ENCODE measurements at regions not wholly inside any gene's neighbourhood (a gene's known extent, or its start where the extent isn't known, plus 50 kb on each side); places are given as distances from the start of the nearest gene placed in this dataset.

- no peak for TF ChIP-seq HMGXB4 (CRISPR knock-in tag; IDR thresholded peaks at IDR 0.05)
- no peak for TF ChIP-seq BMI1 (IDR thresholded peaks at IDR 0.05; ENCODE audit: low read length)
- no peak for TF ChIP-seq FOXM1 (IDR thresholded peaks at IDR 0.05; ENCODE audit: low read depth)
- TF ChIP-seq FOXM1 (CRISPR knock-in tag; IDR thresholded peaks at IDR 0.05; ENCODE audit: low read depth): no peak
- no peak for TF ChIP-seq NEUROD1 (IDR thresholded peaks at IDR 0.05; ENCODE audit: borderline replicate concordance, low read depth, low read length, partially characterized antibody)
- no peak for TF ChIP-seq ATF7 (IDR thresholded peaks at IDR 0.05)
- TF ChIP-seq EHMT2 (IDR thresholded peaks at IDR 0.05): no peak
Observed at GRCh38 chr2:236964291-236964690, 121.4 kb upstream of the COPS8 start (continued).

- Histone ChIP-seq H3K4me1 (replicated peaks in 1 of 2; ENCODE audit: control insufficient read depth in 2 of 2, insufficient read depth in 2 of 2, low read length in 2 of 2) (no peaks in the 10 kb centered on the region), H3K27ac (ENCODE audit: extremely low read depth, low read depth, low read length) (no peak overlapping the region), H3K9me1 (ENCODE audit: control insufficient read depth, insufficient read depth, low read length) (no peaks in the 10 kb centered on the region), H3K79me2 (ENCODE audit: control insufficient read depth, insufficient read depth, low read length) (no peaks in the 10 kb centered on the region), H3K36me3 (ENCODE audit: control insufficient read depth, insufficient read depth, low read length) (no peaks in the 10 kb centered on the region), H3K27me3 (ENCODE audit: control insufficient read depth in 2 of 2, insufficient read depth in 2 of 2, low read length in 2 of 2) (peaks cover 0 to 8% of the 10 kb centered on the region in 2 experiments; a peak in 2 of 5 replicates), H4K20me1 (replicated peaks; ENCODE audit: control insufficient read depth, insufficient read depth, low read length) (no peaks in the 10 kb centered on the region), H3K4me2 (ENCODE audit: insufficient read depth, low read length) (no peak overlapping the region), H3K9ac (ENCODE audit: insufficient read depth in 1 of 2, low read depth in 2 of 2, low read length in 2 of 2) (no peak overlapping the region), H2AFZ (ENCODE audit: low read depth, low read length) (no peak overlapping the region), H3K9me3 (replicated peaks; ENCODE audit: control insufficient read depth, insufficient read depth, low read depth, low read length) (no peaks in the 10 kb centered on the region), H3K4me3 (no peak overlapping the region)
- ChIA-PET POLR2A (no interaction called here), CTCF (ENCODE audit: low intra/inter-chr PET ratio) (no interaction called here)
- ATAC-seq (no peak), DNase-seq (ENCODE audit: extremely low read depth in 1 of 4, low spot score in 3 of 4) (no peak), FAIRE-seq (no peak)
- in situ Hi-C loops (cut with MboI) (no loop called here), intact Hi-C loops (cut with micrococcal nuclease) (no loop called here)
- BruUV-seq (replicated peaks): no TSS peak
- 0% methylated on average over 11 of the region's 13 CpGs for WGBS (ENCODE audit: insufficient coverage, low coverage, missing lambda C conversion rate)
- TF ChIP-seq MLX (CRISPR knock-in tag; conservative IDR thresholded peaks at IDR 0.05): no peak
- no peak for TF ChIP-seq STAT5A (IDR thresholded peaks at IDR 0.05; ENCODE audit: borderline replicate concordance, low read length)
- TF ChIP-seq ASH1L (IDR thresholded peaks at IDR 0.05; ENCODE audit: borderline replicate concordance, low read depth, partially characterized antibody): no peak
- TF ChIP-seq ZNF253 (CRISPR knock-in tag; conservative IDR thresholded peaks at IDR 0.05): no peak
- TF ChIP-seq ETV5 (CRISPR knock-in tag; IDR thresholded peaks at IDR 0.05; ENCODE audit: low read depth): no peak
- TF ChIP-seq NEUROD1 (IDR thresholded peaks at IDR 0.05; ENCODE audit: borderline replicate concordance, low read depth, low read length, partially characterized antibody): no peak
Observed at GRCh38 chr2:236965021-236965840, 120.5 kb upstream of the COPS8 start.

Data from K562 (cell line).